ENCODE measurements at regions not wholly inside any gene's neighbourhood (a gene's known extent, or its start where the extent isn't known, plus 50 kb on each side); places are given as distances from the start of the nearest gene placed in this dataset.

DNA sequence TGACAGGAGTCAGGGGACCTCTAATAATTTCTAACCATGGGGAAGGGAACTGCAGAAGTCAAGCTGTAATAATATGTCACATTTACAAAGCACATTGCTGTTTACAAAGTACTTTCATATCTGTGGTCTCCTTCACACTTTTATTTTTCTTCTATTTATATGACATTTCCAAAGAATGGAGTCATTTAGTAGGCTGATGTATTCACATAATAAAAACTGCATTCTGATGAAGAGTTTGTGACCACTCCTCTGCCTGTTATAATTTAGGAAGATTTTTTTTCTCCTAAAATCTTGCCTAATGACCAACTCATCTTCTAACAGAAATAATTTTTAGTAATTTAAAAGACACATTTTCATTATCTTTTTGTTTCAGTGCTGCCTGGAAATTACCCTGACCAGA is 272.2 kb upstream of the VEPH1 start:
- Histone ChIP-seq H3K4me1 (no peaks in the 10 kb centered on the region), H3K27me3 (replicated peaks in 1 of 7) (no peaks in the 10 kb centered on the region), H3K27ac (no peak overlapping the region), H3K9me3 (peaks cover 0 to 13% (median 0%) of the 10 kb centered on the region in 8 donors), H3K4me3 (no peak overlapping the region), H3K36me3 (no peaks in the 10 kb centered on the region)
- intact Hi-C loops (cut with DNase I; ENCODE audit: low total_unique reads): no loop called here
- no peak for TF ChIP-seq POLR2AphosphoS5 (IDR thresholded peaks at IDR 0.05)
- no peak for TF ChIP-seq POLR2A (IDR thresholded peaks at IDR 0.05)
- TF ChIP-seq, protein P1, sequence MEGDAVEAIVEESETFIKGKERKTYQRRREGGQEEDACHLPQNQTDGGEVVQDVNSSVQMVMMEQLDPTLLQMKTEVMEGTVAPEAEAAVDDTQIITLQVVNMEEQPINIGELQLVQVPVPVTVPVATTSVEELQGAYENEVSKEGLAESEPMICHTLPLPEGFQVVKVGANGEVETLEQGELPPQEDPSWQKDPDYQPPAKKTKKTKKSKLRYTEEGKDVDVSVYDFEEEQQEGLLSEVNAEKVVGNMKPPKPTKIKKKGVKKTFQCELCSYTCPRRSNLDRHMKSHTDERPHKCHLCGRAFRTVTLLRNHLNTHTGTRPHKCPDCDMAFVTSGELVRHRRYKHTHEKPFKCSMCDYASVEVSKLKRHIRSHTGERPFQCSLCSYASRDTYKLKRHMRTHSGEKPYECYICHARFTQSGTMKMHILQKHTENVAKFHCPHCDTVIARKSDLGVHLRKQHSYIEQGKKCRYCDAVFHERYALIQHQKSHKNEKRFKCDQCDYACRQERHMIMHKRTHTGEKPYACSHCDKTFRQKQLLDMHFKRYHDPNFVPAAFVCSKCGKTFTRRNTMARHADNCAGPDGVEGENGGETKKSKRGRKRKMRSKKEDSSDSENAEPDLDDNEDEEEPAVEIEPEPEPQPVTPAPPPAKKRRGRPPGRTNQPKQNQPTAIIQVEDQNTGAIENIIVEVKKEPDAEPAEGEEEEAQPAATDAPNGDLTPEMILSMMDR (IDR thresholded peaks at IDR 0.05 in 8 of 11, conservative IDR thresholded peaks at IDR 0.05 in 3 of 11): no peak
- no peak for DNase-seq

DNA sequence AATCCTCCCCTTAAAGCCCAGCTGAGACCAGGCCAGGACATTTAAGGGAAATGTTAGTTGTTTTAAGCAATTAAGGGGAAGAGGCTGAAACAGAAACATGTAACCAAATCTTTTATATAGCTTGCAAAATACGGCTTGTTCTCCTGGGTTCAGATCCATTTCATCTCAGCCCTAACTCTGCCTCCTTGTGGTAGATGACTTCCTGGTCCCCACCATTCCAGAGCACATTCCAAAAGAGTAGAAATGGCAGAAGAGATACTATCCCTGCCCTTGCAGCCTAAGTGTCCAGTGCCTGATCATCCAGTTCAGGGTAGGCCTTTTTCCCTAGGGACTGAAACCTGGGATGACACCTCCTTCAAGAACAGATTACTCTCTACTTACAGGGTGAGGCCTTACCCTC is 266.2 kb upstream of the VEPH1 start:
- H3K9me3 ChIP-seq: no peaks in the 10 kb centered on the region
- H3K4me3 ChIP-seq: no peak overlapping the region
- TF ChIP-seq POLR2A (IDR thresholded peaks at IDR 0.05) (no peak), POLR2AphosphoS5 (IDR thresholded peaks at IDR 0.05) (no peak)
- TF ChIP-seq, protein P1 (IDR thresholded peaks at IDR 0.05 in 8 of 11, conservative IDR thresholded peaks at IDR 0.05 in 3 of 11): no peak
- no peaks in the 10 kb centered on the region for H3K4me1 ChIP-seq
- H3K27me3 ChIP-seq (replicated peaks in 1 of 7): no peaks in the 10 kb centered on the region
- H3K36me3 ChIP-seq: no peaks in the 10 kb centered on the region
- intact Hi-C loops (cut with DNase I; ENCODE audit: low total_unique reads): no loop called here
- 64 to 82% (median 74%) methylated on average over 1 of the region's 1 CpG for WGBS, 5 donors
- no peak overlapping the region for H3K27ac ChIP-seq
- DNase-seq: no peak

DNA sequence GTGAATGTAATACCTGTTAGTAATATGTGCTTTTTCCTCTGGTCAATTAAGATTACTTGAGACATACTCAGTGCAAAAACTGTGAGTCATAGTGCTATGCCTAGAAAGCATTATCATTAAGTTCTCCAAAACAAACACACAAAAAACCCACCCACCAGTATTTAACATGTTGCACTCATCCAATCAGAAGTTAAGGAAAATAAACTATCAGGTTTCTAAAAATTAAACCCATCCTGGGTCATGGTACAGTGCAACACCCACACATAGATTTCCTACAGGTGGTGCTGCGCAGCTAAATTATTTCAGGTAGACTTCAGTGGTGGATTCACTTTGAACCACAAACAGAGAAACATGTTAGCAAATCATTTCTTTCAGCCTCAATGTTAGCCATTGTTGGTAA is 264.4 kb upstream of the VEPH1 start:
- no peaks in the 10 kb centered on the region for H3K36me3 ChIP-seq
- 92 to 100% (median 95%) methylated on average over 1 of the region's 1 CpG for WGBS, 5 donors

DNA sequence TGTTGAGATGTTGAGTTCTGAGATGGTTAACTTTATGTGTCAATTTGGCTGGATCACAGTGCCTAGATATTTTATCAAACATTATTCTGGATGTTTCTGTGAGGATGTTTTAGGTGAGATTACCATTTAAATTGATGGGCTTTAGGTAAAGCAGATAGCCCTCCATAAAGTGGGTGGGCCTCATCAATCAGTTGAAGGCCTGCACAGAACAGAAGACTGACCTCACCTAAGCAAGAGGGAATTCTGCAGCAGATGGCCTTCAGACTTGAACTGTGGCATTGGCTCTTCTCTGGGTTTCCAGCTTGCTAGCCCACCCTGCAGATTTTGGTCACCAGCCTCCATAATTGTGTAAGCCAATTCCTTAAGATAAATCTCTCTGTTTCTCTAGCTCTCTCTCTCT is 260.4 kb upstream of the VEPH1 start:
- Histone ChIP-seq H3K36me3 (no peaks in the 10 kb centered on the region), H3K27ac (no peak overlapping the region), H3K27me3 (replicated peaks in 1 of 7) (no peaks in the 10 kb centered on the region), H3K4me1 (no peaks in the 10 kb centered on the region), H3K4me3 (no peak overlapping the region), H3K9me3 (no peaks in the 10 kb centered on the region)
- no peak for DNase-seq
- intact Hi-C loops (cut with DNase I; ENCODE audit: low total_unique reads): no loop called here
- TF ChIP-seq, protein P1 (IDR thresholded peaks at IDR 0.05 in 8 of 11, conservative IDR thresholded peaks at IDR 0.05 in 3 of 11): no peak
- TF ChIP-seq POLR2A (IDR thresholded peaks at IDR 0.05) (no peak), POLR2AphosphoS5 (IDR thresholded peaks at IDR 0.05) (no peak)

More for the DNA sequence above, 264.4 kb upstream of the VEPH1 start:
- no peak for DNase-seq
- Histone ChIP-seq H3K9me3 (no peaks in the 10 kb centered on the region), H3K27ac (no peak overlapping the region), H3K4me1 (no peaks in the 10 kb centered on the region), H3K4me3 (no peak overlapping the region), H3K27me3 (replicated peaks in 1 of 7) (no peaks in the 10 kb centered on the region)
- TF ChIP-seq, protein P1 (IDR thresholded peaks at IDR 0.05 in 8 of 11, conservative IDR thresholded peaks at IDR 0.05 in 3 of 11): no peak
- no peak for TF ChIP-seq POLR2AphosphoS5 (IDR thresholded peaks at IDR 0.05)
- TF ChIP-seq POLR2A (IDR thresholded peaks at IDR 0.05): no peak
- intact Hi-C loops (cut with DNase I; ENCODE audit: low total_unique reads): no loop called here
